Fibroblast of villous mesenchyme (primary cell): ENCODE measurements at regions not wholly inside any gene's neighbourhood (a gene's known extent, or its start where the extent isn't known, plus 50 kb on each side); places are given as distances from the start of the nearest gene placed in this dataset.

ENCODE experiments used
- DNase-seq: peaks from one replicate; pipeline ENCODE4 v3.0.0-alpha.2; 2010; ENCODE audit warnings: low read depth
- H3K4me3 ChIP-seq: 2 replicates; pipeline ENCODE4 v1.5.1; 2011; ENCODE audit warnings: low read depth, mild to moderate bottlenecking, low read length
- TF ChIP-seq, protein P1 (sequence below): IDR thresholded peaks from 2 replicates; pipeline ENCODE4 v1.5.1; 2012; ENCODE audit warnings: low read depth, mild to moderate bottlenecking, low read length; ENCODE audit not compliant: insufficient read depth

DNA sequence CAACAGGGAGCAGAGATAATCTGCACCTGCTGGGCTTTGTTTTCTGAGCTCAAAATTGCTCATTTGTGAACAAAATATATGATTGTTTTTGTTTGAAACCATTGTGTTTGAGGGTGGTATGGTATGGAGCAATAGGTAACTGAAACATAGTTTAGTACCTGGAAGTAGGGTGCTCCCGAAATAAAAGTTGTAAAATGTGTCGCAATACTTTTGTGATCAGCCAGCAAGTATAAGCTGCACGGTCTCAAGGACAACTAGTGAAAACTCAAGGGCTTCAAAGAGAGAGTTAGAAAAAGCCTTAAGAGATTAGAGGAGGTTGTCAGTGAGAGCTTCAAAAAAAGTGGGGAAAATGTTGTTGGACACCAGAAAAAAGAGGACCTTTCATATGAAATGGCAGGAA lies 579.8 kb upstream of the POU3F2 start:
- DNase-seq: no peak
- H3K4me3 ChIP-seq: no peak overlapping the region
- TF ChIP-seq, protein P1, sequence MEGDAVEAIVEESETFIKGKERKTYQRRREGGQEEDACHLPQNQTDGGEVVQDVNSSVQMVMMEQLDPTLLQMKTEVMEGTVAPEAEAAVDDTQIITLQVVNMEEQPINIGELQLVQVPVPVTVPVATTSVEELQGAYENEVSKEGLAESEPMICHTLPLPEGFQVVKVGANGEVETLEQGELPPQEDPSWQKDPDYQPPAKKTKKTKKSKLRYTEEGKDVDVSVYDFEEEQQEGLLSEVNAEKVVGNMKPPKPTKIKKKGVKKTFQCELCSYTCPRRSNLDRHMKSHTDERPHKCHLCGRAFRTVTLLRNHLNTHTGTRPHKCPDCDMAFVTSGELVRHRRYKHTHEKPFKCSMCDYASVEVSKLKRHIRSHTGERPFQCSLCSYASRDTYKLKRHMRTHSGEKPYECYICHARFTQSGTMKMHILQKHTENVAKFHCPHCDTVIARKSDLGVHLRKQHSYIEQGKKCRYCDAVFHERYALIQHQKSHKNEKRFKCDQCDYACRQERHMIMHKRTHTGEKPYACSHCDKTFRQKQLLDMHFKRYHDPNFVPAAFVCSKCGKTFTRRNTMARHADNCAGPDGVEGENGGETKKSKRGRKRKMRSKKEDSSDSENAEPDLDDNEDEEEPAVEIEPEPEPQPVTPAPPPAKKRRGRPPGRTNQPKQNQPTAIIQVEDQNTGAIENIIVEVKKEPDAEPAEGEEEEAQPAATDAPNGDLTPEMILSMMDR: no peak

GRCh38 chr6:98260382-98260781 lies 574.0 kb upstream of the POU3F2 start:
- DNase-seq: no peak
- TF ChIP-seq, protein P1: no peak
- no peak overlapping the region for H3K4me3 ChIP-seq

GRCh38 chr6:98272060-98272459 lies 562.3 kb upstream of the POU3F2 start:
- TF ChIP-seq, protein P1: no peak
- H3K4me3 ChIP-seq: no peak overlapping the region
- DNase-seq: no peak

GRCh38 chr6:98274691-98275090 lies 559.7 kb upstream of the POU3F2 start:
- TF ChIP-seq, protein P1: no peak
- H3K4me3 ChIP-seq: no peak overlapping the region
- no peak for DNase-seq

- H3K4me3 ChIP-seq: no peak overlapping the region
- DNase-seq: no peak
- TF ChIP-seq, protein P1: no peak
Observed at GRCh38 chr6:98280492-98280891, 553.9 kb upstream of the POU3F2 start.

DNA sequence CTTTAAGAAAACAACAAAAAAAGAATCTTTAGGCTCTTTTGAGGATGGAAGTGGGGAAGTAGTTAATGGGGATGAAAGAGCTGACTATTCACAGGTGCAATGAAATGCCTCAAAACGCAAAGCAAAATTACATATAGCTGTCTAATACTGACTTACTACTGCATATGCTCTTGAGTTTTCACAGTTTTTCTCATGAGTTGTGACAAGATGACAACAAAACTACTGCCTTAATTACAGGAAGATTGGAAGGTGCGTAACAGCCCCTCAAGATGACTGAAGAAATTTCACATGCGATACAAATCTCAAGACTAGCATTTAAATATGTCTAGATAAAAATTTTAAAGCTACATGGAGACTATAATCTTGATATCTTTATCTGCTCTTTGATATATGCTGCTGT lies 547.8 kb upstream of the POU3F2 start:
- DNase-seq: no peak
- TF ChIP-seq, protein P1: no peak

DNA sequence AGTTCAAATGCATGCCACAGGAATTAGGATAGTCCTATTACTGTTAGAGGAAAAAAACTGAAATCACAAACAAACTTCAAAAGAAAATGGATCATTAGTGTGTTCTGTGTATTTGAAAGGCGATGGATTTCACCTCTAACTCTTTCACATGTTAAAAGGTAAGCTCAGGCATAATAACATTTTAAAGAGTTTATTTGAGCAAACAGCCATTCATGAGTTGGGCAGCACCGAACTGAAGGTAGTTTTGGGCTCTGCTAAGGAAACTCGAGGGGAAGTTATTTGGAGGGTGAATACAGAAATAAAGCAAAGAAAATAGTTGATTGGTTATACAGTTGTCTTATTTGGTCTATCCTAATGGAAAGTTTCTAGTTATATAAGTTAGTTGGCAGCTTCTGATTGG lies 546.5 kb upstream of the POU3F2 start:
- DNase-seq: no peak
- no peak overlapping the region for H3K4me3 ChIP-seq
- TF ChIP-seq, protein P1: no peak

More for the DNA sequence above, 547.8 kb upstream of the POU3F2 start:
- H3K4me3 ChIP-seq: no peak overlapping the region
